Kasumi-1 (cell line): ENCODE measurements at regions not wholly inside any gene's neighbourhood (a gene's known extent, or its start where the extent isn't known, plus 50 kb on each side); places are given as distances from the start of the nearest gene placed in this dataset.
"Not testable (repeated sequence)": the region's sequence is repeated elsewhere in the genome, so short reads cannot be mapped to it uniquely, and the experiment has no call there.

Experiments
- DNase-seq, 2 experiments: peaks; one replicate each; lab custom pipeline; 2025; lab: John Stamatoyannopoulos, UW

DNA sequence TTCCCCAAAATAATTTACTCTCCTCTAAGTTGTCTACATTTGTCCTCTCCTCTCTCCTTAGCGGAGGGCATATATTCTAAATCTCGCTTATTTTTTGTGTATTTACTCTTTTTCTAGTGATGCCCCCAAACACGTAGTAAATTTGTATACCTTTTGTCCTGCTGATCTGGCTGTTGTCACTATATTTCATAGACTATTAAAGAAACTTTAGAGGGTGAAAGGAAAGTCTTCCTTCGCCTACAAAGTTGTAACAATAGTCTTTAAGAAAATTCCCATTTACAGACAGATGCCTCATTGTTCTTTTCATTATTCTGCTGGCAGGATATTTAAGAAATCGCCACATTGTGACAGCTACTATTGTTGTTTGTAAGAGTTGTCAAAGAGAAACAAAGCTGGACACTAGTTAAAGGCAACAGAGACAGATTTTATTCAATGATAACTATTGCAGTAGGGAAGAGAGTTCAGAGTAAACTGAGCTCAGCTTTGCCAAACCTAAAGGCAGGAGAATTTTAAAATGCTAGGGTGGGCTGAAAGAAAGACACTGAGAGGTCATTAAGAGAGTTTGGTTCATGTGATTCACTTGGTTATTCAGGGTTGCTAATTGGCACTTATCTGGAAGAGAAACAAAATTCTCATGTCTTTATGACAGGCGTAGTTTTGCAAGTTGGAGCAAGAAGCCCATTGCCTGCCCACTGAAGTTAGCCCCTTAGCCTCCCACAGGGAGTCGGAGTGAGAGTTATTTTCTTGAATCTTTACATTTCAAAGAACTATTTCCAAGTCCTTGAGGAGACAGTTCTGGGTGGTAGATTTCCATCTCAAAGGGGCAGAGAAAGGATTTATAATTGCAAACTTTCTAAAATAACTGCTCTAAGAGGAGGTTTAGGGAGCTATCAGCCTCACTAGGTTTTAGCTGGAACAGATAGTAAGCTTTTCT lies 1272.5 kb upstream of the SEL1L start:
- no peak for DNase-seq

DNA sequence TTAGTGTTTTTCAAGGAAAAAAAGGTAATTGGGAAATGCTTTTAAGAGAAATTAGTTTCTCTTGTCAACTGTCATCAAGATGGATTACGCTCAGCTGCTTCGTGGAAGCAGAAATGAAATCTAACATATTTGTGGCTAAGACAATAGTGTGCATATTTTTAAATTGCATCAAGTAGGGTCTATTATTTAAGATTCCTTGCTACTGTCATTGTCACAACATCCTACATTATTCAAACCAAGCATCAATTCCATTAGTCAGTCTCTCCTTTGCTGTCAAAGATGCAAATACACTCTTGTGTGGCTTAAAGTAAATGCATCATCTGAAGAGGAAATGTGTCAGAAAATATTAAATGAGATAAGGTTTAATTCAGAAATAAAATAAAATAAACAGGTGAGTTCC lies 1277.6 kb upstream of the SEL1L start:
- no peak for DNase-seq

DNA sequence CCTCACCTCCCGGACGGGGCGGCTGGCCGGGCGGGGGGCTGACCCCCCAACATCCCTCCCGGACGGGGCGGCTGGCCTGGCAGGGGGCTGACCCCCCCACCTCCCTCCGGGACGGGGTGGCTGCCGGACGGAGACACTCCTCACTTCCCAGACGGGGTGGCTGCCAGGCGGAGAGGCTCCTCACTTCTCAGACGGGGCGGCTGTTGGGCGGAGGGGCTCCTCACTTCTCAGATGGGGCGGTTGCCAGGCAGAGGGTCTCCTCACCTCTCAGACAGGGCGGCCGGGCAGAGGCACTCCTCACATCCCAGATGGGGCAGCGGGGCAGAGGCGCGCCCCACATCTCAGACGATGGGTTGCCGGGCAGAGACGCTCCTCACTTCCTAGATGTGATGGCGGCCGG lies 1280.7 kb upstream of the SEL1L start:
- not testable (repeated sequence) for DNase-seq

DNA sequence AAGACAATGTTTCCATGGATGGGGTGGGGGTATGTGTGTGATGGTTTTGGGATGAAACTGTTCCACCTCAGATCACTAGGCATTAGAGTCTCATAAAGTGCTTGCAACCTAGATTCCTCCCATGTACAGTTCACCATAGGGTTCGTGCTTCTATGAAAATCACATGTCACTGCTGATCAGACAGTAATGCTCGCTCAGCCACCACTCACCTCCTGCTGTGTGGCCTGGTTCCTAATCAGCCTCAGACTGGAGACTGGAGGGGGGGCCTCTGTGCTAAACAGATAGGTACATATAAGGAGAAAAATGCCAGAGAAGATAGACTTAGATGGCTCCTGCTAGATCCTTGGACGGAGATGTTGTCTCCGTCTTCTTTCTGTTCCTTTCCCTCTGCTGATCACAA lies 1296.9 kb upstream of the SEL1L start:
- no peak for DNase-seq

DNA sequence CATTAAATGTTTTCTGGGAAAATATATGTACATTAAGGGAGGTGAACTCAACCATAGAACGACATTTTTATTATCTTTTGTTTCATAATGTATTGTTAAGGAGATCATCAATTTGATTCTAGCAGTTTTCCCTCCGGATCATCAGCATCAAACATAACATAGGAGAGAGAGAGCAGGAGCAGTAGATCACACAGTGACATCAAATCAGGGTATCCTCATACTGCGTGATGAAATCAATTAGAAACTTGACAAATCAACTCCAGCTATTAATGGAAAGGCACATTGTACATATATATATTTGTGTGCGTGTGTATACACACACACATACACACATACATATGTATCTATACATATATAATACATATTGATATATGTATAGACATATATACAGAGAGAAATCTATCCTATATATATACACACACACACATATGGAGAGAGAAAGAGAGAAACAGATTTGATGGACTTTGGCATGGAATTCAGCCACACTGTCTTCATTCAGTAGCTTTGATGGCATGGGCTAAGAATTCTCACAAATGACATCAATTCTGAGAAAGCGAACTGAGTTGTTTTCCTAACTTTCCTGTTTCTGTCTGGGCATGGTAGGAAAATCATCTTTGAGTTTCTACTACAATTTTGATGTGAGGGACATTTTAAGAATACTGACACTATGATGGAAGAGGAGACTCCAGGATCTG lies 1302.8 kb upstream of the SEL1L start:
- no peak for DNase-seq

DNA sequence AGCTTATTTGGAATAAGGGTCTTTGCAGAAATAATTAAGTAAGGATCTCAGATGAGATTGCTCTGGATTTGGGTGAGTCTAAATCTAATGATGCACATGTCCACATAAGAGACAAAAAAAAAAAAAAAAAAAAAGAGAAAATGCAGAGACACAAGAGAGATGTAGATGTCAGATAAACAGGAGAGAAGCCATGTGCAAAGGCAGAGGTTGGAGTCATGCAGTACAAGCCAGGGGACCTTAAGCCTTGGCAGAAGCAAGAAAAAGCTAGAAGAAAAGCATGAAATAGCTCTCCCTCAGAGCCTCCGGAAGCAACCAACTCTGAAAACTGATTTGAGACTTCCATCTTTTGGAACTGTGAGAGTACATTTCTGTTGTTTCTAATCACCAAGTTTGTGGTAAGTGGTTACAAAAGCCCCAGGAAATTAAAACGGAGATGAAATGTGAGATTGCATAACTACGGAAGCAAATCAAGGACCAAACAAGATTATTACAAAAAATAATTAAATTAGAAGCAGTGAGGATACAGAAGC lies 1304.0 kb upstream of the SEL1L start:
- DNase-seq, result no peak

DNA sequence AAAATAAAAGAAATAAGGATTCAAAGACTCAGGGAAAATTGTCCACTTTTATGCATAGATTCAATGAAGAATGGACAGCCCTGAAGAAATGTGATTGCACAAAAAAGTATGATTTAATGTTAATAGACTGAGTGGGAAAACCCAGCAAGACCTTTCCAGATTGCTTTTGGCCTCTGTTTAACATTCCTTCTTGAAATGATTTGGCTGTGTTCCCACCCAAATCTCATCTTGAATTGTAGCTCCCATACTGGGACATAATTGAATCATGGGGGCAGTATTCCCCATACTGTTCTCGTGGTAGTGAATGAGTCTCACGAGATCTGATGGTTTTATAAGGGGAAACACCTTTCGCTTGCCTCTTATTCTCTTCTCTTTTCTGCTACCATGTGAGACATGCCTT lies 1316.9 kb upstream of the SEL1L start:
- DNase-seq, result no peak

DNA sequence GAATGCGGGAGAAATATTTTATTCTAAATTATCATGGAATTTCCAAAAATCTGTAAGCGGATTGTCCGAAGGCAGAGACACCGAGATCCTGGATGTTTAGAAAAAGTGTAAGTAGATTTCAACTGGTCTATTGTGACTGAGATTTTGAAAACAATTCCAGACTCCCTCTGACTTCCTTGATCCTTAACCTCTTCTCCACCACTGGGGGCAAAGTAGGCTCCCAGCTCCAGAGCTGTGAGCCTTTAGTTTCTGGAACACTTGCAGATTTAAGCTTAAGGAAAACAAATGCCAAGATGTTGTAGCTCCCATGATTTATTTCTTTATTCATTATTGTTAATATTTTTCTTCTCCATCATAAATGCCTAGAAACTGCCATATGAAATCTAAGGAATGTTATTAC lies 1320.5 kb upstream of the SEL1L start:
- DNase-seq, result no peak

DNA sequence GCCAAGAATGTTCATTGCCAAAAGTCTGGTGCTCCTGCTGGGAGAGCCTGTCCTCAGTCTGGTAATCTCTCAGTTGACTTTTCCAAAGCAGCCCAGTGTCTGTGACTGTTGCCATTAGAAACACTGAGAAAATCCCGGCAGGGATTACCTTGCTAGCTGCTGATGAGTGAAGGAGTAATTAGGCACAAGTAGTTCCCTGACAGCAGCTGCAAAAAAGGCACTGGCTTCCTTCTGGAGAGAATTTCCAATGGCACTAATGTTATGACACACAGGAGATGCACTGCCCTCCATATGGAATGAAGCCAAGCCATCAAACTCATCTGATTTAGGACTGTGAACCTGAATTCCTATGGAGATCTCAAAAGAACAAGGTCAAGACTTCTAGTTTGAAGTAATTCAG lies 1321.2 kb upstream of the SEL1L start:
- no peak for DNase-seq

DNA sequence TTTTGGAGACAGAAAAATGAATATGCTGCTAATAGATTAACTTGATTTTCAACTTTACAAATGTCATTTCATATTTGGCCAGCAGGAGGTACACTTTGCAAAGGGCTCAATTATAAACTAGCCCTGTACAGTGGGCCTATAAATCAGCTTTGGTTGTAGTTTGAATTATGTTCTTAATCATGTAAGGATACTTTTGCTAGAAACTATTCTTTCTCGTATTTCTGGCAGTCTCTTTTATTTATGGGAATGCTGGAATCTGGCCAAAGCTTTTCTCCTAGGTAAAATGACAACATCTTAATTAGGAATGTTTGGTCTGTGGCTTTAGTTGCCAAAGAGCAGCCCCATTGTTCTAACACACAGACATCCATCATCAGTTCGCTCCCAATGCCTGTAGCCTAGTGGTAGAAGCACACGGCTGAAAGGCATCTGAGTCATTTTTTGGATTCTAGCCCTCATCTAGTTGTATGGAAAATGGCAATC lies 1322.3 kb upstream of the SEL1L start:
- peak; percentile 48 to 50 for DNase-seq

DNA sequence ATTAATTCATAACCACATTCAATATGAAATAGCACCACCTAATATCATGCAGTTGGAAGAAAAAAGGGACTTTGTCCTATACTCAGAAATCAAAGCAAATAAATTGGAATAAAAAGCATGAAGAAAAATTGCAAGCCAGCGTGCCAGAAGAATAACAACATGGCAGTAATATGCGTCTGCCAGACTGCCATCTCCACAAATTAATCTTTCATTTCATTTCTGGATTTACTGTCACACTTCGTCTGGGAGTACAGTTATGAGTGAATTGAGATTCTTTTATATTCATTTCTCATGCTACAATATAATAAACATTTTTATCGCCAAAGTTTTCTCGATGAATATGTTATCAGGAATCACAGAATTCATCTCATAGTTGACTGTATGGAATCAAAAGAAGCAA lies 1327.7 kb upstream of the SEL1L start:
- DNase-seq, result no peak

DNA sequence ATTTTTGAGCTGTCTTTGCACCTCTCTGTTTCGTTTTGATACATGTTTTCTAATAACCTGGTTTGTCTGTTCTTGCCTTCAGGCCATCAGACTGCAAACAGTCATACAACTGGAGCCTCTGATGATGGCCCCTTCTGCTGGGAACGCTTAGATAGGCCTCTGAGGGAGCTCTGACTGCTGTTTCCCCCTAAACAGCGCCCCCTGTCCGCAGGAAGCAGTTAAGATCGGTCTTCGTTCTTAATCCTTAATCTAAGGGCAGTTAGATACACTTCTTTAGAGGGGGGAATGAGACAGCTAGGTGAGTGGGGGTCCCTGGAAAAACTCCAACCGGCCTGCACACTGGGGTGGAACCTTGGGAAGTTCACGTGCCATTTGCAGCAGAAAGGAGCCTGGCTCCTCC lies 1338.8 kb upstream of the SEL1L start:
- DNase-seq, result no peak

DNA sequence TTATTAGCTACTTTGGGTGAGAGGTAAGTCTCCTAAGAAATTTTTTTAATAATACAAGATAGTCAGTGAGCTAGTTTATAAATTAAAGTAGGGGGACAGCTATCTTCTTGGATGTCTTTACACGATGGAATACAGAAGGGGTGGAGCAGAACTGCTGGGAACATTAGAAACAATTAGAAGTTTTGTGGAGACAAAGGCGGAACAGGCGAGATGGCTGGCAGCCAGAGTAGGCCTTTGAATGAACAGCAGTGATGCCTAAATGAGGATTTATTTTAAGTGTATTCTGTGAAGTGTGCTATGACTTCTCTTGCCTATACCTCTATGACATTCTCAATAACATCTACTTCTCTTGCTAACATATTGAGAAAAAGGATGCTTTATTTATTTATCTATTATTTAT lies 1345.3 kb upstream of the SEL1L start:
- no peak for DNase-seq

DNA sequence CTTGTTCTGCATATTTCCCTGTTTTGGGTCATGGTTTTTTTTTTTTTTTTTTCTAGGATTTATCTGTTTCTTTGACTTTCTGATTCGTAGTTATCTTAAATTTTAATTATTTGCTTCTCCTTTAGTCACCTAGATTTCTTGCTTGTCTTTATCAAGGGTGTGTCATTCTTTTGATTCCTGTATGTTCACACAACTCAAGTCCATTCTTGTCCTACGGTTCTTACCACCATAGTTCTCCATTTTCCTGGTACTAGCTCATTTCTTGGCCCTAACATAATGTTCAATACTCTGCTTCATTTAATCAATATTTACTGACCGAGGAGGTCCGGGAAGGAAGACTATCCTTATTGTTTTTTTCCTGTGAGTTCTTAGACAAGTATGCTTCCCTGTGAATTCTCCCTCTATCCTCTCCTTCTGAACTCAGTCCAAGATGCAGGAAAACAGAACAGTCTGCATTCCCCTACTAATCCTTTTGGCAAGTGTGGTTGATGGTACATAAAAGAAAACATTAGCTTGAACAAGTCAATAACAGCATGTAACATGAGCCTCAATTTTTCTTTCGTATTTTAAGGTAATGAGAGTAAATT lies 1346.4 kb upstream of the SEL1L start:
- no peak for DNase-seq

DNA sequence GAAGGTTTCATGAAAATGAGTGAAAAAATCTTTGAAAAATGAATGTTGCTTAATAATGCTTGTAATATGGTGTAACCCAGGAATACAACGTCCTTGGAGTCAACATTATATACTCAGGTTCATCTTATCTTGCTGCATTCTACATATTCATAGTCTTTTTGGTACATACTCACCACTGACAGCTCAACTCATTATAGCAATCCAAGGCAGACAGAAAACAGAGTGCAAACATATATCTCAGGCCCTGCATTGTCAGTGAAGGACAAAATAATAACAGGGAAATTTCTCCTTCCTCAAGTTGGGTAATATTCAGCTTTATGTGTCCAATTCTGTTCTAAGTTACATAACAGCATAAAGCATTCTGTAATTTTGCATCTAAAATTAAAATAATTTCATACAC lies 1353.0 kb upstream of the SEL1L start:
- no peak for DNase-seq

DNA sequence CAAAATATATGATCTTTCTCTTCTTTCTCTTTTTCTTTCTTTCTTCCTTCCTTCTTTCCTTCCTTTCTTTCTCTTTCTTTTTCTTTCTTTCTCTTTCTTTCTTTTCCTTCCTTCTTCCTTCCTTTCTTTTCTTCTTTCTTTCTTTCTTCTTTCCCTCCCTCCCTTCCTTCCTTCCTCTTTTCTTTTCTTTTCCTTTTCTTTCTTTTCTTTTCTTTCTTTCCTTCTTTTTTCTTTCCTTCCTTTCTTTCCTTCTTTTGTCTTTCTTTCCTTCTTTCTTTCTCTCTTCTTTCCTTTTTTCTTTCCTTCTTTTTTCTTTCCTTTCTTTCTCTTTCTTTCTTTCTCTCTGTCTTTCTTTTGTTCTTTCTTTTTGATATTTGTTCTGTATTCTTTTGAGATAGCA lies 1356.0 kb upstream of the SEL1L start:
- DNase-seq, result no peak

DNA sequence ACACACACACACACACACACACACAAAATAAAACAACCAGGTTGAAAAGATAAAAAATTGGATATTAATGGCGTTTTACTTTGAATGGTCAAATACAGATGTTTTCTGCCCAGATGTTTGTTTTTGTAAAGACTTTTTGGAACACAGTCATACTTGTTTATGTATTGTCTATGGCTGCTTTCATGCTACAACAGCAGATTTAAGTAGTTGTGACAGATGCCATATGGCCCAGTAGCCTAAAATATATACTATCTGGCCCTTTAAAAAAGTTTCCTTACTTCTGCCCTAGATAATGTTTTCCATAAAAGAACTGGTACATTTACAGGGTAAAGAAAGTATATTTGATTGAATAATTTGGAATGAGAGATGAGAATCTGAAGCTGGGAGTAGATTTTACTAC lies 1362.8 kb upstream of the SEL1L start:
- DNase-seq, result no peak

DNA sequence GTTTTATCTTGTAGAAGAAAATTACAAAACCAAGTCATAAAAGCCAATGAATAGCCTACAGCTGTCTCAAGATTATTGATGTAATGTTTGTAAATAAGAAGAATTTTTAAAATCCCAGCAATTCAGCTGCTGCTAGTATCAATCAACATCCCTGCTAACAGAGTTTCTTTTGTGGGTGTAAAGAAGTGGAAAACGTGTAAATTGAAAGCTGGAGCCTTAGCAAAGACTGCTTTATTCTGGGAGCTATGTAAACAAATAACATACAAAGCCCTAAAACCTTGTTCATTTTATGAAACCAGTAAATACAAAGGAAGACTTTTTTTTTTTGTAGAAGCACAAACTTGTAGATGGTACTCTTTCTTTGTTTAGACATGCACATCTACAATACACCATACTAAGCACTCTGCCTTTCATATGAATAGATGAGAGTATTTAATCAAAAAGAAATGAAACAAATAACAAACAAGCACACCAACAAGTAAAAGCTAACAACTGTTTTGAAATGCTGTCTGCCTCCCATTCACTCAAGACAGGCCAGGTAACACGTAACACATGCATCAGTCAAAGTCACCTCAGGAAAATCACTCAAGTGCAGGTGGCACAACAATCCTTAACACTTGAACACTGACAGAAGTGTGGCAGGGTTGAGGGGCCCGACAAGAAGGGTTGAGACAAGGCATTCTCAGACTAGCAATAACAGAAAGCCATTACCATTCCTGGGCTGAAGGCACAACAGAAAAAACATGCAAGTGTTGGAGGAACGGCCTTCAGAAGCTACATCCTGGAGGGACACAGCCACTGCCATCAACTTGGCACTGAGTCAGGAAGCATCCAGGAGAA lies 1364.0 kb upstream of the SEL1L start:
- no peak for DNase-seq

DNA sequence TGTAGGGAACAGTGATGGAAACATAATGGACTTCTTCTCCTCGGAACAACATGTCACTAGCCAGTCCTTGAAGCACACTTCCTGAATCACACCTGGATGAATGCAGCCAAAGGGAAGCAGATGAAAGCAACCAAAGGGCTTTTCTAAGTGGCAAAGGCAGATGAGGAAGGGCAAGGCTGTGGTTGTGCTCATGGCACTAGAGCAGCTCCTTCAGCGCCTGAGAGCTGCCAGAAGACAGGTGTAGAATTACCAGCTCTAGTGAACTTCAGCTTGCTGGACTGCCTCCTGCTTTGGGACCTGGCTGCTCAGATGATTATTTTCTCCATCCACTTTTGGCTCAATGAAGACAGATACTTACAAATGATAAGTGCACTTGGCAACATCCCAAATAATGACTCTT lies 1372.1 kb upstream of the SEL1L start:
- no peak for DNase-seq

DNA sequence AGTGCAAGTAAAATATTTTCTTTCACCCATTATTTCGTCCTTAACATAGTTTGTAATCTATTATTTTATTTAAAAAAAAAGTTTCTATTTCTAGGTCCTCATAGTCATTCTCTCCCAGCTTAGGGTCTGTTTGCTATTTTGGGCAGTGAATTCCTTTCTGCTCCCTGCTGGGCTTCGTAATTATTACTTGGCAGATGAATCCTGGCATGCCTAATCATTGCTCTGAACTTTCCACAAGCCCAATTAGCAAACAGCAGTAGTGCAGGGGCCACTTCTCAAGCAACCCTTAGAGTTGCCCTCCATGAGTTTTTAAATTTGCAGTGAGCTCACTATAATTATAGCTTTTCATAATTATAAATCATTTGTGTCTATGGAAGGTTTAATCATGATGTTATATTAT lies 1378.3 kb upstream of the SEL1L start:
- DNase-seq, result no peak

DNA sequence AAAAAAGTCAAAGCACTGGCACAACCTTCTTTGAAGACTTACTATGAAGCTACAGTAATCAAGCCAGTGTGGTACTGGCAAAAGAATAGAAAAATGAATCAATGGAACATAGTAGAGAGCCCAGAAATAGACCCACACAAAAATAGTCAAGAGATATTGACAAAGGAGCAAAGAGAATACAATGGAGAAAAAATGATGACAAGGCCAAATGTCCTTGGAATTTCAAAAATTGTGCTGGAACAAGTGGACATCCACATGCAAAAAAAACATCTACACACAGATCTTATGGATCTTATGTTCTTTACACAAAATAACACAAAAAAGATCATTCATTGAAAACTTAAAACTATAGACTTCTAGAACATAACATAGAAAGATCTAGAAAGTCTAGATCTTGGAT lies 1379.7 kb upstream of the SEL1L start:
- DNase-seq, result no peak

DNA sequence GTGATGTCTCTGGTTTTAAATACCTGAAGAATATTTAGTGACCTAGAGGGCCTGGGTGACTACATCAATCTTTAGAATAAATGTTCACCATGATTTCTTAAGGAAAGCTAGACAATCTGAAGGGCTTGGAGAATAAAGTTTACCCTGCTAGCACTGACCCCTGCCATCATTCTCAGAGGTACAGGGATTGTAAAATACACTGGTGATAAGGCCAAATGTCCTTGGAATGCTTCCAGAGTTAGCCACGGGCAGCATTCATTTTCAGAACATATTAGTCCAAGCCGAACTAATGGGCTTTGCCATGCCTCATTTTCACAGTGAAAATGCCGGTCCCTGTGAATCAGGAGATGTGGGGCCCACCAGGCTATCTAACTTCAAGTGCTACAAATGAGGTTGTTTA lies 1381.7 kb upstream of the SEL1L start:
- DNase-seq, result no peak
